ENCODE measurements at regions not wholly inside any gene's neighbourhood (a gene's known extent, or its start where the extent isn't known, plus 50 kb on each side); places are given as distances from the start of the nearest gene placed in this dataset.

GRCh38 chr3:3476669-3477068 lies 297.2 kb upstream of the CRBN start:
- TF ChIP-seq, protein P1, sequence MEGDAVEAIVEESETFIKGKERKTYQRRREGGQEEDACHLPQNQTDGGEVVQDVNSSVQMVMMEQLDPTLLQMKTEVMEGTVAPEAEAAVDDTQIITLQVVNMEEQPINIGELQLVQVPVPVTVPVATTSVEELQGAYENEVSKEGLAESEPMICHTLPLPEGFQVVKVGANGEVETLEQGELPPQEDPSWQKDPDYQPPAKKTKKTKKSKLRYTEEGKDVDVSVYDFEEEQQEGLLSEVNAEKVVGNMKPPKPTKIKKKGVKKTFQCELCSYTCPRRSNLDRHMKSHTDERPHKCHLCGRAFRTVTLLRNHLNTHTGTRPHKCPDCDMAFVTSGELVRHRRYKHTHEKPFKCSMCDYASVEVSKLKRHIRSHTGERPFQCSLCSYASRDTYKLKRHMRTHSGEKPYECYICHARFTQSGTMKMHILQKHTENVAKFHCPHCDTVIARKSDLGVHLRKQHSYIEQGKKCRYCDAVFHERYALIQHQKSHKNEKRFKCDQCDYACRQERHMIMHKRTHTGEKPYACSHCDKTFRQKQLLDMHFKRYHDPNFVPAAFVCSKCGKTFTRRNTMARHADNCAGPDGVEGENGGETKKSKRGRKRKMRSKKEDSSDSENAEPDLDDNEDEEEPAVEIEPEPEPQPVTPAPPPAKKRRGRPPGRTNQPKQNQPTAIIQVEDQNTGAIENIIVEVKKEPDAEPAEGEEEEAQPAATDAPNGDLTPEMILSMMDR (conservative IDR thresholded peaks at IDR 0.05; ENCODE audit: low read depth, low read length), result no peak
- no peak for TF ChIP-seq EZH2 (IDR thresholded peaks at IDR 0.05; ENCODE audit: borderline replicate concordance, low read depth, low read length, poor library complexity, severe bottlenecking)

All from A673 (cell line).